Caco-2 (cell line): ENCODE measurements at regions not wholly inside any gene's neighbourhood (a gene's known extent, or its start where the extent isn't known, plus 50 kb on each side); places are given as distances from the start of the nearest gene placed in this dataset.

Experiments
- BruUV-seq: library from RNA; stranded (reverse); fragments of 400-500 nt; replicated peaks from 2 replicates; lab custom pipeline; 2021; lab: Mats Ljungman, UMichigan
- CTCF ChIA-PET: fragments of 300-600 bp; sonication (Branson Sonifier 250); formaldehyde crosslinking; loops from one replicate; lab custom pipeline; 2022; ENCODE audit warnings: antibody characterized with exemption; lab: Charles Lee
- POLR2A ChIA-PET: fragments of 300-600 bp; sonication (Branson Sonifier 250); formaldehyde crosslinking; loops from one replicate; lab custom pipeline; 2022; ENCODE audit warnings: antibody characterized with exemption; lab: Charles Lee
- DNase-seq, 2 experiments: peaks; one replicate each; pipeline versions ENCODE4 v3.0.0 to v3.0.0-alpha.2; 2020 to 2022
- H3K27me3 ChIP-seq: replicated peaks from 2 replicates; pipeline ENCODE4 v1.6.0; 2011; ENCODE audit warnings: low read length; ENCODE audit not compliant: control insufficient read depth, insufficient read depth
- H3K36me3 ChIP-seq: 2 replicates; pipeline ENCODE4 v1.5.1; 2011; ENCODE audit warnings: low read length; ENCODE audit not compliant: control insufficient read depth, insufficient read depth
- H3K4me1 ChIP-seq: fragments of 250-450 bp; sonication (Bioruptor Pico); 2 replicates; pipeline ENCODE4 v1.5.1; 2020; ENCODE audit warnings: mild to moderate bottlenecking
- H3K4me3 ChIP-seq: 2 replicates; pipeline ENCODE4 v1.5.1; 2011; ENCODE audit warnings: low read depth, mild to moderate bottlenecking, control low read depth, low read length
- H3K9me3 ChIP-seq: fragments of 250-450 bp; sonication (Bioruptor Pico); 2 replicates; pipeline ENCODE4 v1.5.1; 2020; ENCODE audit warnings: mild to moderate bottlenecking, moderate library complexity
- H3K27ac Mint-ChIP-seq: one replicate; pipeline ENCODE4 v1.8.0; 2022; ENCODE audit warnings: mixed read lengths; ENCODE audit not compliant: unreplicated experiment
- H3K27me3 Mint-ChIP-seq: one replicate; pipeline ENCODE4 v1.8.0; 2022; ENCODE audit warnings: mixed read lengths; ENCODE audit not compliant: insufficient read depth, unreplicated experiment
- H3K36me3 Mint-ChIP-seq: one replicate; pipeline ENCODE4 v1.8.0; 2022; ENCODE audit warnings: mild to moderate bottlenecking, mixed read lengths; ENCODE audit not compliant: insufficient read depth, unreplicated experiment
- H3K4me1 Mint-ChIP-seq: one replicate; pipeline ENCODE4 v1.8.0; 2022; ENCODE audit warnings: low read depth, mixed read lengths; ENCODE audit not compliant: unreplicated experiment
- H3K4me3 Mint-ChIP-seq: one replicate; pipeline ENCODE4 v1.8.0; 2022; ENCODE audit warnings: mild to moderate bottlenecking, moderate library complexity, mixed read lengths; ENCODE audit not compliant: unreplicated experiment
- H3K9me3 Mint-ChIP-seq: one replicate; pipeline ENCODE4 v1.8.0; 2022; ENCODE audit warnings: mixed read lengths; ENCODE audit not compliant: unreplicated experiment
- intact Hi-C: fragments of 100-400 bp; cut with micrococcal nuclease; formaldehyde crosslinking; loops from one replicate; pipeline ENCODE4 v1.10.0; 2022; ENCODE audit not compliant: unreplicated experiment
- TF ChIP-seq, protein P1 (sequence below), 2 experiments: fragments of 200-600 bp in 1 of 2; IDR thresholded peaks; 1 replicate in 1 of 2; 2 replicates in 1 of 2; pipeline versions ENCODE4 v1.5.1 to v1.8.0; 2011 to 2022; ENCODE audit warnings: antibody characterized with exemption in 1 of 2, control low read depth in 1 of 2, inconsistent platforms in 1 of 2, low read depth in 1 of 2, low read length in 1 of 2, mild to moderate bottlenecking in 1 of 2, moderate library complexity in 1 of 2; ENCODE audit not compliant: insufficient read depth in 1 of 2, severe bottlenecking in 1 of 2, unreplicated experiment in 1 of 2

DNA sequence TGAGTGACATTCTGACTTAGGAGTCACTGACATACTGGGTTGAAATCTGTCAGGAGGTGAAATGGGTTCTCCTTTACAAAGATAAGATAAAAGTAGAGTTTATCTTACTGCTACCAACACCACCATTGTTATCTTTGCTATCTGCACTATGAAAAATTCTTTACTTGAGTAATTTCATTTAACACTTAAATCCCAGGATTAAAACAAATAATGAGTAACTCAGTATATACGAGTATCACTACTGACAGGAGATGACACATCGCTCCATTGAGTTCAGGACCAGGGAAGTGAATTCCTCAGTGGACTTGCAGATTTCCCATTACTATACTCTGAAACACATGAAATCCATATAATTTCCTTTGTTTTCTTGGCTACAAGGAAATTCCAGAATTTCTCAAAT is 242.1 kb upstream of the NLRP1 start:
- TF ChIP-seq, protein P1, sequence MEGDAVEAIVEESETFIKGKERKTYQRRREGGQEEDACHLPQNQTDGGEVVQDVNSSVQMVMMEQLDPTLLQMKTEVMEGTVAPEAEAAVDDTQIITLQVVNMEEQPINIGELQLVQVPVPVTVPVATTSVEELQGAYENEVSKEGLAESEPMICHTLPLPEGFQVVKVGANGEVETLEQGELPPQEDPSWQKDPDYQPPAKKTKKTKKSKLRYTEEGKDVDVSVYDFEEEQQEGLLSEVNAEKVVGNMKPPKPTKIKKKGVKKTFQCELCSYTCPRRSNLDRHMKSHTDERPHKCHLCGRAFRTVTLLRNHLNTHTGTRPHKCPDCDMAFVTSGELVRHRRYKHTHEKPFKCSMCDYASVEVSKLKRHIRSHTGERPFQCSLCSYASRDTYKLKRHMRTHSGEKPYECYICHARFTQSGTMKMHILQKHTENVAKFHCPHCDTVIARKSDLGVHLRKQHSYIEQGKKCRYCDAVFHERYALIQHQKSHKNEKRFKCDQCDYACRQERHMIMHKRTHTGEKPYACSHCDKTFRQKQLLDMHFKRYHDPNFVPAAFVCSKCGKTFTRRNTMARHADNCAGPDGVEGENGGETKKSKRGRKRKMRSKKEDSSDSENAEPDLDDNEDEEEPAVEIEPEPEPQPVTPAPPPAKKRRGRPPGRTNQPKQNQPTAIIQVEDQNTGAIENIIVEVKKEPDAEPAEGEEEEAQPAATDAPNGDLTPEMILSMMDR (IDR thresholded peaks at IDR 0.05; ENCODE audit: insufficient read depth in 1 of 2, low read depth in 1 of 2, low read length in 1 of 2, severe bottlenecking in 1 of 2, unreplicated experiment in 1 of 2), result no peak
- no peaks in the 10 kb centered on the region for H3K27me3 Mint-ChIP-seq
- no peak overlapping the region for H3K4me3 Mint-ChIP-seq
- ChIA-PET CTCF (no interaction called here), POLR2A (no interaction called here)
- Histone ChIP-seq H3K4me3 (no peak overlapping the region), H3K9me3 (no peaks in the 10 kb centered on the region), H3K36me3 (no peaks in the 10 kb centered on the region), H3K27me3 (no peaks in the 10 kb centered on the region), H3K4me1 (no peaks in the 10 kb centered on the region)
- no peak overlapping the region for H3K27ac Mint-ChIP-seq
- no peaks in the 10 kb centered on the region for H3K4me1 Mint-ChIP-seq
- BruUV-seq, result no TSS peak
- H3K9me3 Mint-ChIP-seq, result no peaks in the 10 kb centered on the region
- DNase-seq, result no peak
- H3K36me3 Mint-ChIP-seq, result no peaks in the 10 kb centered on the region
- intact Hi-C loops, result no loop called here

DNA sequence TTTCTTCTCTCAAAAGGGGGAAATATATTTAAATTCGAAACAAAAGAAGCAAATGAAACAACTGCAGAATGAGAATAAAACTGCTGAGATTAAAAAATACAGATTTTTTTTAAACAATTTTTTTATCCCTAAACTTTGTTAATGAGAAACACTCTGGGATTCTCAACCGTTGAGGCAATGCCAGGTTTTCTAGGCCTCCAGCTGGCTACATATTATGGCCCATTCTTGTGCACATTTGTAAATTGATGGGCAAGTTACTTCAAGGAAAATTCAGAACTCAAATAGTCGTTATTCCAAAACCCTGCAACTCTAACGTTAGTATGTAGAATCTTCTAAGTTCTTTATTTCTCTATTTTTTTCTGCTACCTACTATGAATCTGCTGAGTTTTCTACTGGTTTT is 239.3 kb upstream of the WSCD1 start:
- CTCF ChIA-PET, result no interaction called here

DNA sequence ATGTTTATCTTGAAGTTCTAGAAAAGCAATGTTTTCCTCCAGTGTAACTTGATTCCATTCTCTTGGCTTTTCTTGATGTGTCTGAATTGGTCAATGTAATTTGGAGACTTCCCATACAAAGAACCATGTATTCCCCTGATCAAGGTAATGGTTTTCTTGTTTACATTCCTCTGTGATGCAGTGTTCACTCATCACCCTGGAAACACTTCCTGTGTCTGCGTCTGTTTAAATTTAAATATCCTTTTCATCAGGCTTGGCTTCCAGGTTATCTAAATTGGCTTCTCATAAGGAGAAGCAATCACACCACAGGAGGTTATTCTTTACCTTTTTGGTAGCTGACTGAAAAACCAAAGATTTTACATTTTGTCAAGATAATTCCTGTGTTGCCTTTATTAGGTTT is 237.3 kb upstream of the WSCD1 start:
- no peak overlapping the region for H3K4me3 ChIP-seq
- no peaks in the 10 kb centered on the region for H3K36me3 Mint-ChIP-seq
- intact Hi-C loops, result no loop called here
- H3K9me3 ChIP-seq, result no peaks in the 10 kb centered on the region
- no peaks in the 10 kb centered on the region for H3K27me3 ChIP-seq
- POLR2A ChIA-PET, result no interaction called here
- no peaks in the 10 kb centered on the region for H3K36me3 ChIP-seq
- CTCF ChIA-PET, result no interaction called here
- H3K4me3 Mint-ChIP-seq, result no peak overlapping the region
- no peaks in the 10 kb centered on the region for H3K4me1 Mint-ChIP-seq
- TF ChIP-seq, protein P1 (IDR thresholded peaks at IDR 0.05; ENCODE audit: insufficient read depth in 1 of 2, low read depth in 1 of 2, low read length in 1 of 2, severe bottlenecking in 1 of 2, unreplicated experiment in 1 of 2), result no peak
- no peaks in the 10 kb centered on the region for H3K4me1 ChIP-seq
- no peak for DNase-seq
- no peaks in the 10 kb centered on the region for H3K27me3 Mint-ChIP-seq
- no peak overlapping the region for H3K27ac Mint-ChIP-seq
- no peaks in the 10 kb centered on the region for H3K9me3 Mint-ChIP-seq
- no TSS peak for BruUV-seq

More for the DNA sequence above, 239.3 kb upstream of the WSCD1 start:
- H3K4me3 ChIP-seq, result no peak overlapping the region
- Mint-ChIP-seq H3K4me1 (no peaks in the 10 kb centered on the region), H3K9me3 (no peaks in the 10 kb centered on the region), H3K36me3 (no peaks in the 10 kb centered on the region), H3K27me3 (no peaks in the 10 kb centered on the region), H3K27ac (no peak overlapping the region), H3K4me3 (no peak overlapping the region)
- H3K9me3 ChIP-seq, result no peaks in the 10 kb centered on the region
- H3K4me1 ChIP-seq, result no peaks in the 10 kb centered on the region
- DNase-seq, result no peak
- TF ChIP-seq, protein P1 (IDR thresholded peaks at IDR 0.05; ENCODE audit: insufficient read depth in 1 of 2, low read depth in 1 of 2, low read length in 1 of 2, severe bottlenecking in 1 of 2, unreplicated experiment in 1 of 2), result no peak
- no peaks in the 10 kb centered on the region for H3K36me3 ChIP-seq
- H3K27me3 ChIP-seq, result no peaks in the 10 kb centered on the region
- no TSS peak for BruUV-seq
- POLR2A ChIA-PET, result no interaction called here
- intact Hi-C loops, result no loop called here
